ENCODE measurements at regions not wholly inside any gene's neighbourhood (a gene's known extent, or its start where the extent isn't known, plus 50 kb on each side); places are given as distances from the start of the nearest gene placed in this dataset.

GRCh38 chr4:156606554-156607477 is 364.8 kb downstream of the PDGFC start:
- intact Hi-C loops (cut with DNase I), result no loop called here
- DNase-seq (ENCODE audit: low spot score), result no peak
- ATAC-seq, result no peak

GRCh38 chr4:156598138-156598681 is 373.4 kb downstream of the PDGFC start:
- intact Hi-C loops (cut with DNase I), result no loop called here
- ATAC-seq (peak; percentile 42), DNase-seq (ENCODE audit: low spot score) (no peak)

- intact Hi-C loops (cut with DNase I), result no loop called here
- no peak for DNase-seq (ENCODE audit: low spot score)
- ATAC-seq, result no peak
Measured at GRCh38 chr4:156596706-156597329, 374.8 kb downstream of the PDGFC start.

GRCh38 chr4:156596026-156596425 is 375.6 kb downstream of the PDGFC start:
- intact Hi-C loops (cut with DNase I), result no loop called here
- DNase-seq (ENCODE audit: low spot score) (no peak), ATAC-seq (no peak)

GRCh38 chr4:156595041-156595440 is 376.6 kb downstream of the PDGFC start:
- intact Hi-C loops (cut with DNase I), result no loop called here
- DNase-seq (ENCODE audit: low spot score), result no peak
- no peak for ATAC-seq

- DNase-seq (ENCODE audit: low spot score) (peak; percentile 79), ATAC-seq (peak; percentile 52)
- intact Hi-C loops (cut with DNase I), result no loop called here
Measured at GRCh38 chr4:156594624-156595023, 377.0 kb downstream of the PDGFC start.

GRCh38 chr4:156593464-156593863 is 378.1 kb downstream of the PDGFC start:
- DNase-seq (ENCODE audit: low spot score), result no peak
- intact Hi-C loops (cut with DNase I), result no loop called here
- no peak for ATAC-seq

GRCh38 chr4:156591679-156592078 is 379.9 kb downstream of the PDGFC start:
- intact Hi-C loops (cut with DNase I), result no loop called here
- DNase-seq (ENCODE audit: low spot score), result no peak
- no peak for ATAC-seq

- ATAC-seq (no peak), DNase-seq (ENCODE audit: low spot score) (no peak)
- intact Hi-C loops (cut with DNase I), result no loop called here
Measured at GRCh38 chr4:156584100-156584499, 387.5 kb downstream of the PDGFC start.

GRCh38 chr4:156583265-156583664 is 388.3 kb downstream of the PDGFC start:
- DNase-seq (ENCODE audit: low spot score) (no peak), ATAC-seq (no peak)
- intact Hi-C loops (cut with DNase I), result no loop called here

GRCh38 chr4:156581282-156582063 is 390.1 kb downstream of the PDGFC start:
- intact Hi-C loops (cut with DNase I), result no loop called here
- DNase-seq (ENCODE audit: low spot score) (no peak), ATAC-seq (no peak)

- ATAC-seq, result no peak
- DNase-seq (ENCODE audit: low spot score), result no peak
- intact Hi-C loops (cut with DNase I), result no loop called here
Measured at GRCh38 chr4:156578713-156579112, 392.9 kb downstream of the PDGFC start.

GRCh38 chr4:156578005-156578404 is 393.6 kb downstream of the PDGFC start:
- intact Hi-C loops (cut with DNase I), result no loop called here
- ATAC-seq, result no peak
- no peak for DNase-seq (ENCODE audit: low spot score)

- intact Hi-C loops (cut with DNase I), result no loop called here
- ATAC-seq (no peak), DNase-seq (ENCODE audit: low spot score) (no peak)
Measured at GRCh38 chr4:156576946-156577345, 394.7 kb downstream of the PDGFC start.

GRCh38 chr4:156575430-156576073 is 396.0 kb downstream of the PDGFC start:
- DNase-seq (ENCODE audit: low spot score), result no peak
- intact Hi-C loops (cut with DNase I), result no loop called here
- ATAC-seq, result no peak

GRCh38 chr4:156571146-156571545 is 400.5 kb downstream of the PDGFC start:
- ATAC-seq, result no peak
- DNase-seq (ENCODE audit: low spot score), result no peak
- intact Hi-C loops (cut with DNase I), result no loop called here

GRCh38 chr4:156569535-156569934 is 402.1 kb downstream of the PDGFC start:
- DNase-seq (ENCODE audit: low spot score), result no peak
- intact Hi-C loops (cut with DNase I), result no loop called here
- no peak for ATAC-seq

GRCh38 chr4:156568484-156568883 is 403.1 kb downstream of the PDGFC start:
- no peak for DNase-seq (ENCODE audit: low spot score)
- intact Hi-C loops (cut with DNase I), result no loop called here
- ATAC-seq, result no peak

- ATAC-seq (no peak), DNase-seq (ENCODE audit: low spot score) (no peak)
- intact Hi-C loops (cut with DNase I), result no loop called here
Measured at GRCh38 chr4:156568041-156568440, 403.6 kb downstream of the PDGFC start.
